Esophagus squamous epithelium (tissue), 4 donors: ENCODE measurements at regions not wholly inside any gene's neighbourhood (a gene's known extent, or its start where the extent isn't known, plus 50 kb on each side); places are given as distances from the start of the nearest gene placed in this dataset.

Experiments
- CTCF ChIP-seq, 6 experiments: fragments of 450-650 bp in 4 of 6; fragments of 200-600 bp in 2 of 6; sonication (generic) in 2 of 6; IDR thresholded peaks; one replicate each; pipeline ENCODE4 v1.5.1; 2016 to 2019; ENCODE audit warnings: antibody characterized with exemption in 6 of 6, mild to moderate bottlenecking in 4 of 6, moderate library complexity in 4 of 6
- POLR2A ChIP-seq, 4 donors: fragments of 450-650 bp; IDR thresholded peaks; one replicate each; pipeline ENCODE4 v1.6.1; 2017; ENCODE audit warnings: antibody characterized with exemption in 4 of 4, mild to moderate bottlenecking in 4 of 4, moderate library complexity in 3 of 4

GRCh38 chr14:34122081-34122480 is 171.2 kb upstream of the EGLN3 start:
- no peak for TF ChIP-seq CTCF (IDR thresholded peaks at IDR 0.05)
- TF ChIP-seq POLR2A (IDR thresholded peaks at IDR 0.05) = no peak
